Cardiac septum (tissue), 1 donor: ENCODE measurements at regions not wholly inside any gene's neighbourhood (a gene's known extent, or its start where the extent isn't known, plus 50 kb on each side); places are given as distances from the start of the nearest gene placed in this dataset.
"Not testable (repeated sequence)": the region's sequence is repeated elsewhere in the genome, so short reads cannot be mapped to it uniquely, and the experiment has no call there.

Experiments
- DNase-seq: peaks from one replicate; pipeline ENCODE4 v3.0.0-alpha.2; 2020; ENCODE audit warnings: low spot score
- intact Hi-C: fragments of 100-400 bp; cut with DNase I; formaldehyde crosslinking; loops from one replicate; pipeline ENCODE4 v1.14.0; 2022
- donor health status: DM: no; HTN: no; CAD: no.

DNA sequence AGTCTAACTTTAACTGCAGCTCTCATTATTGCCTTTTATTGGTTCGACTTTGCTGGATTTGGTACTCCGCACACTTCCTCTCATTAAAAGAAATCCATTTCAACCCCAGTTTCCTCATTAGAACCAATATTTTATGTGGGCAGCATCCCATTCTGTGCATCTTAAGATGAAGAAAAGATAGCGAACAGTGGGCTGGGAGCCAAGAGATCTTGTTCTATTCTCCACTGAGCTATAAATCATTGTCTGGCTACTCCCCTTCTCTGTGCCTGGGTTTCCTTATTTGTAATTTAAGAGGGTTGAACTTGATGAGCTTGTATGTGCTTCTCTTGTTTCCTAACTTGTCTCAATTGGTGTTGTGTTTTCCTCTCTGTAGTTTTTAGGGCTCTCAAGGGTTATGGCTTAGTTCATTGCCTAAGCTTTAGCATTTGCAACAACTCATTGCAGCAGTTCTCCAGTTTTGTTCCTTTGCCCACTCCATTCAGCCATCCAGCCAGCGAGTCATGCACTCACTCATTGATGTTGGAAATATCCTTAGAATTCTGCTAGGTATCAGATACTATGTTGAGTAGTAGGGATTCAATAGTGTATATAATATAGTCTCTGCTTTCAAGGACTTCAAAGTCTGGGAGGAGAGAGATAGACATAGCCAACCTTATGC, 273.3 kb upstream of the TNC start:
- intact Hi-C loops: no loop called here
- DNase-seq: no peak

DNA sequence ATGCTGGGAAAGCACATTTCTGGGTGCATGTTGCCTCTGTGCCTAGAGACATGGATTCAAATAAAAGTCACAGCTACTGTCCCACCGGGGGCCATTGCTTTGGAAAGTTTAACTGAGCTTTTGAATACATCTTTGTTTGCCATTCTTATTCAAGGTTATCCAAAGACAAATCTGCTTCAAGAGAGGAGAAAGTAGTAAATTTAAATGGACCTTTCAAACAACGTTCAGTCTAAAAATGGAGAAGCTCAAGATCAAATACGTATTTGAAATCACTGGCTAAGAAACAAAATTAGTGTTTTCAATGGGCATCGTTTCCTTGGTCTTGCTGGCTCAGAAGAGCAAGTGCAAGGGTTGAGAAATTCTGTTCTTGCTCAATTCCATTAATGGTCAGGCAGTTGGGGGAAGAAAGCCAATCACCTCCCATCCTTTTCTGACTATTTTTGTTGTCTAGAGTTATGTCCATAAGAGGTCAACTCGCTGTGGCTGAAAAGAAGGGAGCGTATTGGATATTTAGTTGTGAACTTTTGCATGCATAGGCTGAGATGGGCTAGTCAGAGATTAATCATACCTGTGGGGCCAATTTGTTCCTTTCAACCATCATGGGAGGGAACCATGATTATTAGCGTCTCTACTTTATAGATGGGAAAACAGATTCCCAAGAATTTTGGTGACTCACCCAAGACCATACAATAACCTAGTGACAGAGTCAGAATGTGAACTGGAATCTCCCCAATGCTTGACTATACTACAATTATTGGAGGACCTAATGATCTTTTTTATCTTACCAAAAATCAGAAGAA, 276.2 kb upstream of the TNC start:
- no peak for DNase-seq
- intact Hi-C loops: no loop called here

DNA sequence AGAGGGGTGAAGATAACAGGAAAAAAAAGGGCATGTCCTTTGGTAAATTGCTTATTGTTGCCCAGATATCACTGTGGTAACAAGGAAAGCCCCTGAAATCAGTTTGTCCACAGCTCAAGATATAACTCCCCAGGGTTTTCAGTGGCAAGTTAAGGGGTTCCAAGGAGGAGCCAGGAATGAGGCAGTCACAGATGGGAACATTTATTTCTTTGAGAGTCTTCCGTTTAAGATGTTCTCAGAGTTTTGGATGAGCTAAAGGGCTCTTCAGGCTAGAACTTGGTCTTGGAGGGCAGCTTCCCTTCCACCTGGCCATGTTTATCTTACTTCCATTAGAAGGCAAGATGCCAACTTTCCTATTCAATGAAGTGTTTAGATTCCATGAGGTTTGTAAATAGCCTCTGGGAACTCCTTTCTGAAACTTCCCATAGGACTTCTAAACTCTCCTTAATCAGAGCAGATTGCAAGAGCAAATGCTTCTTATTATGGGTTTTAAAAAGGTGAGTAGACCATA, 277.6 kb upstream of the TNC start:
- no peak for DNase-seq
- intact Hi-C loops: no loop called here

DNA sequence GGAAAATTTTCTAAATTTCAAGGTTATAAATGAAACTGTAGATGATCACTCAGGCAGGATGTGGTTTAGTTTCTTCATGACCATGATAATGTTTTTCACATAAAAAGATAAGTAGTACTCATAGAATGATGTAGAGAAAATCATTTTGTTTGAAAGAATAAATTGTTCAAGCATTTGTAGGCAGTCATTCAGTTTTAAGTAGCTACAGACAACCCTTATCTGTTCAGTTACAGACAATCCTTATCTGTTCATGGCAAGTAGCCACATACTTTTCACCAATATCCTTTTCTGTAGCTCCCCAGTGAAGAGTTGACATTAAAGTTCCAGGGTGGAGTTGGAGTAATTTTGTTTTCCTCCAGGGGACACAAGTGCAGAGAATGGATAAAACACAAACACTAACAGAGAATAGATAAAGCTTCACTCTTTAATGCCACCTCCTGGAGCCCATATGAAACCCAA, 278.1 kb upstream of the TNC start:
- intact Hi-C loops: no loop called here
- DNase-seq: no peak

DNA sequence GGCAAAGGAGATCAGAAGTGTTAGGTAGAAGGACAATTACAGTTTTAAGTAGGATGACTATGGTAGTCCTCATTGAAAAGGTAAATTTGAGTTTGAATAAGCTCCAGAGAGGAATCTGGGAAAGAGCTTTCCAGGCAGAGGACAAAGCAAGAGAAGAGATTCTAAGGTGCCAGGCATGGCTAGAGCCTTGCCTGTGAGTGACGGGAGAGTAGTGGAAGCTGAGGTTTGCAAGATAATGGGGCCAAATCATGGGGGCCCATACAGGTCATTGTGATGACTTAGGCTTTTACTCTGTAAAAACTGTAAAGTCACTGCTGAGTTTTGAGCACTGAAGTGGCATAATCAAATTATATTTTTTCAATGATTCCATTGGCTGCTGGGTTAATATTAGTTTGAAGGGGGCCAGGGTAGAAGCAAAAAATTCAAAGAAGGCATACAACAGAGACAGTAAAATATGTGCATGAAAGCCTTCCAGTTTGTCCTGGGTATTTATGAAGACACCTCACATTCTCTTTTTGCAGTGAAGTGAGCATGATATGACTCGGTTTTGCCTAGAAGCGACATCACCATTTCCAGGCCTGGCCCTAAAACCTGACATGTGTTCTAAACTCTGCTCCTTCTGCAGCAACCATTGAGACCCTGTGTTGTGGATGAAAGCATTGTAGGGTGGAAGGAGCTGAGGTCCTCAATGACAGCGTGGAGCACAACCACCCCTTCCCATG, 279.8 kb upstream of the TNC start:
- DNase-seq: no peak
- intact Hi-C loops: no loop called here

DNA sequence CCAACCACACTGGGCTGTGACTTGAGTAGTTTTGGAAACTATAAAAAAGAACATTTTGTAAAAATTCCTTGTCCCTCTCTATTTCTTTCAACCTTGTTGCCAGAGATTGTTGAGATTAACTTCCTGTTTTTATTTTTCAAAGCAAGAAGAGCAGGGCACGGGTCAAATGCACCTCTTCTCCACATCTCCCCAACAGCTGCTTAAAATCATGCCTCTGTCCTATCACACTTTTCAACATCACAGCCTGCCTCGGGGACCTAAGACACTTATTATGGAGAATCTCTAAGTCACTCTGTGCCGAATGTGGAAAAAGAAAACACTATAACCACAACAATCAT, 280.3 kb upstream of the TNC start:
- intact Hi-C loops: no loop called here
- no peak for DNase-seq

DNA sequence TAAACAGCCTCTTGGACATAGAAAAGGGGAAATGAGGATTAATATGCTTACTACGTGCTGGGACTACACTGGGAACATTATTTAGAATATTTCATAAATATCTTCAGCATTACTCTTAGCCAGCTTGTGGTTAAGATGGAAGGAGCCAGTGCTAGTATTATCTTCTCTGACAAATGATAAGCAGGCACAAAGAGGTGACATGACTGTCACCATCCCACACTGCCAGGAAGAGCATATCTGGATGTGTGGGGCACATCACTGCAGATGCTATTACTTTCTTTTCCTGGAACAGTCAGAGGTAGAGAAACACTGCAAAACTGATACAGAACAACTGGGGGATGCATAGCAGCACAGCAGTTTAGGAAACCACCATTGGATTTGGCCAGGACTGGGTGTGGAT, 281.0 kb upstream of the TNC start:
- intact Hi-C loops: no loop called here
- DNase-seq: no peak

DNA sequence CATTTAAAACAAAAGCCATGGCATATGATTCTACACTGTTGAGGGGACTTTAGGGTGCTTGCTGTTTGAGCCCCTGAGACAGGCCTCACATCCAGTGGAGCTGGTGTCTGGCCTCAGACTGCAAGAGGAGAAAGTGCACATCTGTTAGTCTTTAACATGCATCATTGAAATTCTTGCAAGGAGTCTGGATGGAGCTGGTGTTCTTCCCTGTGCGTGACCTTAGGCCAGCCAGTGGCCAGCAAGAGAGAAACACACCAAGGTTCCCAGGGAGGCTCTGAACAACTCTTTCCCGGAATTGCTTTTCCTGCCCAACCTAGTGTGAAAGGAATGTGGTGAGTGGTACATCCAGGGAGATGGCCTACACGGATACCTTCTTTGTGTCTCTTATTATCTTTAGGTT, 282.8 kb upstream of the TNC start:
- intact Hi-C loops: no loop called here

DNA sequence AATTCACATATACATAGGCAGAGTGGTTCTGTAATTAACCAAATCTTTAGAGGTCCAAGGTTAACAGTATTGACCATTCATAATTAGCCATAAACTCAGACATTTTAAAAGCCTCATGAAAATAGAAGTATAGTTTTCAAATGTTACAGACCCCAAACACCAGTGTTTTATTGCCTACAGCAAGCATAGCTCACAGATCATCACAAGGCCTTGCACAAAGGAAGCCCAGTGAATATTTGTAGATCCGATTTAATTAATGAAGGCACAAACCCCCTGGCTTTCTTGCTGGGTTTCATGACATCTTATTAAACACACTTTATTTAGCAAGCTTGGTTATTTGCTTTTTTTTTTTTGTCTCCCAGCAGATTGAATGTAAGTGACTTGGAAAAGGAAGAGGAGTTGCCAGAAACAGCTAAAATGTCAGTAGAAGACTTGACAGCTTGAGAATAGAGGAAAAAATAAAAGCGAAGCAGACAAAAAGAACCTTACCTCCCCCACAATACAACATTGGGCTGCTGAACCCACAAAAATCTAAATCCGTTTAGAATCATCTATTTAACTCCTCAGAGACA, 283.9 kb upstream of the TNC start:
- no peak for DNase-seq
- intact Hi-C loops: no loop called here

More for the DNA sequence above, 282.8 kb upstream of the TNC start:
- no peak for DNase-seq

DNA sequence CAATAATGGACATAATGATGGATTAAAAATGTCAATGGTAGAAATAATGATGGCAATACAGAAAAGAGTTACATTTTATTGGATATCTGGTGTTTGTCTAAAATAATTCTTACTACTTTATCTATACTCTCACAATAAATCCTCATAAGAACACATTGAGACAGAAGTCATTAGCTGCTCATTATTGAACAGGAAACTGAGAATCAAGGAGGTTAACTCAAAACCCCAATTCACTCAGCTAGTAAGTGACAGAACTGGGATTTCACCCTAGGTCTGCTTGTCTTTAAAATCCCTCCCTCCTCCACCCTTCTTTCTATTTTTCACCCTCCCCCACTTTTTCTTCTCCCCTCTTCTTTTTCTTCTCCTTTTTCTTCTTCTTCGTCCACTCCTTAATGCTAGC, 285.8 kb upstream of the TNC start:
- intact Hi-C loops: no loop called here
- no peak for DNase-seq

DNA sequence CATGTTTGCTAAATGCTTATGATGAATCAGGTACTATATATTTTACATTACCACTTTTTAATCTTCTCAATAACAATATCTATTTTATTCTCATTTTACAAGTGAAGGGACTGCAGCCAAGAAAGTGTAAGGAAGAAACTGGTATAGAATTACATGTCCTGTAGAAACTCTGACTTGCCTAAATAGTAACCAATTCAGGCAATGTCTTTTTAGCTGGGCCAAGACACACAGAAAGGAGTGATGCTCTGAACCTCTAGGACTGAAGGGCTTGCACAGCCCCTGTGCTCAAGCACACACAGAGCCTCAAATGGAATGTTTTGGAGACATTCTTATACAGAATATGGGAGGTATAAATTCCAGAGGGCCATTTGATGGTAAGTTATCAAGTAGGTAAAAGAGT, 286.4 kb upstream of the TNC start:
- intact Hi-C loops: no loop called here
- DNase-seq: no peak

DNA sequence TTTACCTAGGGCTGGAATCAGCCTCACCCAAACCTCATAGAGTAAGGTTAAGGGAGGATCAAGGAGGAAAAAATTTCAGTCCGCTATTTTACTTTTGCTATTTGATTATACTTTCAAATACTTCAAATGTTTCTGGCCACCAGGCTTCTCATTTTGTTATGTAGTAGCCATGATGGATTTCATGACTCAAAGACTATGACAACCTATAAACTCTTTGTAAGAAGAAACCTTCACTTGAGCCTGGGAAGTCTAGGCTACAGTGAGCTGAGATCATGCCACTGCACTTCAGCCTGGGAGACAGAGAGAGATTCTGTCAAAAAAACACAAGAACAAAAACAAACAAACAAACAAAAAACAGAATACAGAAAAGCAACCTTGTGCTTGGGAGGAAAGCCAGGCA, 293.6 kb upstream of the TNC start:
- intact Hi-C loops: no loop called here
- DNase-seq: no peak

DNA sequence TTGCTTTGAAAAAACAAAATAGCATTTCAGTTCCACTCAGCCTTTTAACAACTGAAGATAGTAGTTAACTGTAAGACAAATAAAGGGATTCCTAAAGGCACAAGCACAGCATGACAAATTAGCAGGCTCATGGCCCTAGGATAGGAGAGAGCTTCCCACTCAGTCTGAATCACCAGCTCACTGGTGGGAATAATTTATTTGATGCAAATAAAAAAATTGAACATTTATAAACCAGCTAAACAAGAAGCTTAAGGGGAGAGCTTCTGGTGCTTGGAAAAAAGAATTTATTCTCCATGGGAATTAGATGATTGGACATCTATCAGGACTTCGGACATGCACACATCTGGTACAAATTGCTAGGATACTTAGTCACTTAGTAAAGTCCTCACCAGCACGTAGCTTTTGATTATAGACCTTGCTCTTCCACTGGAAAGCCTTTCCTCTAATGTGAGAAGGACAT, 294.1 kb upstream of the TNC start:
- DNase-seq: no peak
- intact Hi-C loops: no loop called here

DNA sequence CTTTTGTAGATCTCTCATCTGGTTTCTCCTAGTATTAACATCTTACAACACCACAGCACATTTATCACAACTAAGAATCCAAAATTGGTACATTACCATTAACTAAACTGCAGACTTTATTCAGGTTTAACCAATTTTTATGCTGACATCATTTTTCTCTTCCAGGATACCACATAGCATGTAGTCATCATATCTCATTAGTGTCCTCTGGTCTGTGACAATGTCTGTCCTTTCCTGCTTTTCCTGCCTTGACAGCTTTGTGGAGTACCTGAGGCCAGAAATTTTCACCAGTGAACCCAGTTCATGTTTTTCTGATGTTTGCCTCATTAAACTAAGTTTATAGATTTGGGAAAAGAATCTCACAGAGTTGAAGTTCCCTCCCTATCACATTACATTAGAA, 294.7 kb upstream of the TNC start:
- intact Hi-C loops: no loop called here
- no peak for DNase-seq

DNA sequence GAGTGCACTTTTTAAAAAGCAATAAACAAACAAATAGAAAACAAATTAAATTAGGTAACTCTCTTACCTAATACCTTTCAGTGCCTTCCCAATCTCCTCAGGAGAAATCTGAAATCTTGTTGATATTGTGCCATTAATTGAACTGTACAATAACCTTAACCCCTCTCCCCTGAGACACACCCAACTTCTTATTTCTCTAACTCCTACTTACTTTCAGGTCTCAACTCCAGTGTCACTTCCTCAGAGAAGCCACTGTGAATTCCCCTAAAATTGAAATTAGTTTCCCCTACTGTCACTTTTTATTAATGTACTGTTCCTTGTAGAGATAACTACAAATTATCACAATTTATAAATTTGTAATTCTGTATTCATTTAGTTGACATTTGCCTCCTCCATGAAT, 295.3 kb upstream of the TNC start:
- no peak for DNase-seq
- intact Hi-C loops: no loop called here

DNA sequence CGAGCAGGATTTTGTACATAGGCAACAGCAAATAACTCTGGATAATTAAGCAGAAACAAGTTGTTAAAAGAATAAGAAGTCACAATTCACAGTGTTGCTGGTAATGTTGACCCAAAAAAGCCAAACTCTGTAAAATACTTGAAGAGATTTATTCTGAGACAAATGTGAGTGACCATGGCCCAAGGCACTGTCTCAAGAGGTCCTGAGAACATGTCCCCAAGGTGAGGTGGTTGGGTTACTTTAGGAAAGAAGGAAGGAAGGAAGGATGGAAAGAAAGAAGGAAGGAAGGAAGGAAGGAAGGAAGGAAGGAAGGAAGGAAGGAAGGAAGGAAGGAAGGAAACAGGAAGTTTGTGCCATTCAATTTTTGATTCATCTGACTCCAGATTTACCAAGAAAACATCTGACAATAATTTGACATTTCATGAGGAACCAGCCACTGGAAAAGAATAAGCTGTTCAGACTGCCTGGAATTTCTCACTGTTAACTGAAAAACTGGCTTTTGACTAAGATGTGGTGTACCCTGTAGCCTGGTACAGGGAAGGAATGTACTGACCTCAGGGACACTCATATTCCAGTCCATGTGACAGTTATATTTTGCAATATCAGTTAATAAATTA, 295.9 kb upstream of the TNC start:
- intact Hi-C loops: no loop called here
- no peak for DNase-seq

DNA sequence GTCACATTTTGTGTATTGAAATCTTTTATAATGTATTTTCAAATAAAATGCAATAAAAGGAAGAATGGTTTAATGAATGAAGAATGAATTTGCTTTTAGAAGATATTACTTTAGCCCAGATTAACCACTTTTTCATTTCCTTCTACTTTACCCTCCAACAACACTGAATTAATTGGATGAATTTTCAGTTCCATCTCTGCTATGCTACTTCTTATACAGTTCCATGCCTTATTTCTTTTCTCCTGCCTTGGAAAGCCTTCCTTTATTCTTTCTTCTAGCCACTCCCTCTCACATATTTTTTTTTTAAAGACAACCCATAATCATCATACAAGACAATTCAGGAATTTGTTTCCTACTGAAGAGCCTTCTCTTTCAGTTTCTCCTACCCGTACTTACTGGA, 296.6 kb upstream of the TNC start:
- intact Hi-C loops: no loop called here
- no peak for DNase-seq

DNA sequence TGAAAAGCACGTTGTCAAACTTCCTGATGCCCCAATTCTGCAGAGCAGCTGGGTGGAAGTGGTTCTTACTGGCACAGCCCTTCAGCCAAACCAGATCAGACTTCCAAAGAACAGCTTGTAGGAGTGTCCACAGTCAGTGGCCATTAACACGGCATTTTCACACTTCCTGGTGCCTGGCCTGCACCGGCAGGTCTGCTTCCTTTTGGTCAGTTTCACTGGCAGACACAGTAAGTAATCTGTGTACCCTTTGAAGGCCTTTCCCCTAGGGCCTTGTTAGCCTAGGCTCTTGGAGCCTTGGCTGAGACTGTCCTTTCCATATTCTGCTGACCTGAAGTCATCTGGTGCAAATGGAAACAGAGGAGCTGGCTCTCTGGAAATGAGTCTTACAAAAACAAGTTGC, 297.5 kb upstream of the TNC start:
- no peak for DNase-seq
- intact Hi-C loops: no loop called here

DNA sequence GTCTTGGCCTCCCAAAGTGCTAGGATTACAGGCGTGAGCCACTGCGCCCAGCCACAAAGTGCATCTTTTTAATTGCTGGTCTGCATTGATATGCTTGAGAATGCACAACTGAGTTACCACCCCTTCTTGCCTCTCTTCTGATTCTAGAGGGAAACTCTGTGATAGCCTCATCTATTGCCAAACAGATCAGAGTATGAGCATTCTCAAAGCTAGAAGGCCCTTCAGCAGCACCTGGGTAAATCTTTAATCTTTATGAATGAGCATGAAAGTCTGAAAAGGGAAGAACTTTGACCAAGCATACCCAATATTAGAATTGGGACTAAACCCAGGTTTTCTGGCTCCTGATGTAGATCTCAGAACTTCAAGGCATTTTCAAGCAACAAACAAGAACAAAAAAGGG, 298.3 kb upstream of the TNC start:
- intact Hi-C loops: no loop called here
- no peak for DNase-seq

DNA sequence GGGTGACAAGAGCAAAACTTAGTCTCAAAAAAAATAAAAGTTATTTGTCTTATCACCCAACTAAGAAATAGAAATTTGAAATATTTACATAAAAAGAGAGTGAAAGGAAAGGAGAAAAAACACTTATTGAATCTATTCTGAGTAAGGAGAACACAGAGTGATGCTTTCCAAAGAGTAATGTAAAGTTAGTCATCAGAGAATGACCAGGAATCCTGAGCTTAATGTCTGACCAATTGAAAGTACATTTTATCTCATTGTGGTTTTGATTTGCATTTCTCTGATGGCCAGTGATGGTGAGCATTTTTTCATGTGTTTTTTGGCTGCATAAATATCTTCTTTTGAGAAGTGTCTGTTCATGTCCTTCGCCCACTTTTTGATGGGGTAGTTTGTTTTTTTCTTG, 300.2 kb upstream of the TNC start:
- intact Hi-C loops: not testable (repeated sequence)

More for the DNA sequence above, 300.2 kb upstream of the TNC start:
- not testable (repeated sequence) for DNase-seq
